Retina (tissue), 1 donor: ENCODE measurements at regions not wholly inside any gene's neighbourhood (a gene's known extent, or its start where the extent isn't known, plus 50 kb on each side); places are given as distances from the start of the nearest gene placed in this dataset.

Experiments
- DNase-seq: peaks from one replicate; pipeline ENCODE4 v3.0.0-alpha.2; 2016

DNA sequence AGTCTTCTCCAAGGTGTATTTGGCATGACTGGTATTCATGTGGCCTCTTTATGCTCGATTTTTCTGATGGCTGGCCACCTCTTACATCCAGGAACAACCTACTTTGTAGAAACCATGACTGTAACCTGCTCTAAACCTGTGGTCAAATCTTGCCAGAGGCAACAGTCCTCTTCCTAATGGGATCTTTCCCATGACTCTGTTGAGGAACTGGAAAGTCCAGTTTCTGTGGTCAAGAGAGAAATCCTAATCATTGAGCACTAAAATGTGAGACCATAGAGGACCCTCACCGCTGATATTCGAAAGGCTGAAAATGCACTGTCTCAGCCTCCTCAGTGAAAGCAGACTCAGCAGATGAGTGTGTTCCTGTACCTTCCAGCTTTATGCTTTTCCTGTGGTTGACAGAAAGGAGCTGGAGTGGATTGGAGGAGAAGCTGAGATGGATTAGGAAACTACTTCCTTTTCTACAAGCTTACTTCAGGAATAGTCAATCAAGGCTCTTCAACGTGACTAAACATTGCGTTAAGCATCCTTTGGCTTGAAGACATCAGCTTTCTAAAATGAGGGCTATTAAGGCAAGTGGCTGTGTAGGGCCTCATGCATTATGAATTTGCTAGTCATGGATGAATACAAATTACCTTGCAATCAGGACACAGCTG is 69.7 kb upstream of the DAPK1 start:
- DNase-seq: no peak

DNA sequence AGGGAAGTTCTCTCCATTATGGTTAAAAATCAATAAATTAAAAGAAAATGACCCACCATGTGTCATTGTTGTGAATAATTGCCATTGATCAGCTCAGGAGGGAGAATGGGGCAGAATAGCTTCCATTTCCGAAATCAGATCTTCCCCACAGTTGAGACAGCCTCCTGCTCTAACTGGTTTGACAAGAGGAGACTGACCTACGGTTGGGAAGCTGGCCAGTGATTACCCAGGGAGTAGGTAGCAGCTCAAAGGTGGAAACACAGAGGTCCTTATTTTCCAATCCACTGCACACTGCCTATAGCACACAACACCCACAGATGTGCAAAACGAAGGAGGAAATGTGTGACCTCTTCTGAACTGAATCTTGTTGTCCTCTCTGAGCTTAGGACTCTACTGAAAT is 69.0 kb upstream of the DAPK1 start:
- no peak for DNase-seq

DNA sequence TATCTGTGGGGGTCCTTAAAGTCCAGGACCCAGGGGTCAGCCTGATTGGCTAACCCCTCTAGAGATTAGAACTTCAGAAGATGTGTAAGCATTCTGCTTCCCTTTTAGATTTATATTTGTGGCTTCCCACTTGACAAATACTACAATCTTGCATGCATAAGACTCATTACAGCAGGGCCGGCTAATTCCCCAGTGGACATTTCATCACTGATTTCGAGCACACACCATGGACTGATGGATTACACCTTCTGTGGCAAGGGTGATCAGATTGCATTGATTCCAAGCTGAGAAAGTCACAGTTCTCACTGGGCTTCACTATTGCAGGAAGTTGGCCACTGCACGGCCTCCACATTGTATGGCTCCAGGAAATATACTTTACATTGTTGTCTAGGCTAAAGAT is 65.8 kb upstream of the DAPK1 start:
- no peak for DNase-seq

DNA sequence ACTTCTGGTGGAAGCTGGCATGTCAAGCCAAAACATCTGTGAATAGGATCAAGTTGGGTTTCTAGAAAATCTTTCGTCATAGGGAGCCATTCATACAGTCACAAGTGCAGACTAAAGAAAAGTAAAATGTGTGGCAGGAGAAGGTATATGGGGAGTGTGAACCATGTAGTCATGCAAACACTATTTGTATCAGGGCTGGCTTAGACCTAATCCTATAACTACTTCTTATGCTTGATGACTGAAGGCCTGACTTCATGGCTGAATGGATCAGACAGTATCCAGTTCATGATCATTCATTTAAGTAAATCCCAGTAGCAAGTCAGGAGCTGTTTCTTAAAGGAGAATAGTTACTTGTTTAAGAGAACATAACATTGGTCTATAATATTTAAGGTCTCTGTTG is 63.8 kb upstream of the DAPK1 start:
- no peak for DNase-seq

DNA sequence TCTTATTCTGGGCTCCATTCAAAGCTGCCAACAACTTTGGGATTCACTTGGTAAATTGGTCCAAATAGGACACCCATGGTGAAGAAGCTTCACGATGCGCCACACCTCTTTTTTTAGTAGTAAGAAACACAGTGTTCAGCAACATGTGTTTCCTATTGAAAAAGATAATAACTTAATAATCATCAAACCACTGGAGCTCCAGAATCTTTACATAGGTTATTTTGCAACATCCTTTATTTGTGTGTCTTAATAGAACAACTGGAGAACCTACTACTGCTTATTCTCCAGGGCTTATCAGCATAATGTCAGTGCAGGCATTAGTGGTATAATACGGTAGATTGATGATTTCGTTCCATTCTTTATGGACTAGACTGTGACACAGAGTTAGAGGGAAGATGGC is 63.3 kb upstream of the DAPK1 start:
- DNase-seq: no peak

DNA sequence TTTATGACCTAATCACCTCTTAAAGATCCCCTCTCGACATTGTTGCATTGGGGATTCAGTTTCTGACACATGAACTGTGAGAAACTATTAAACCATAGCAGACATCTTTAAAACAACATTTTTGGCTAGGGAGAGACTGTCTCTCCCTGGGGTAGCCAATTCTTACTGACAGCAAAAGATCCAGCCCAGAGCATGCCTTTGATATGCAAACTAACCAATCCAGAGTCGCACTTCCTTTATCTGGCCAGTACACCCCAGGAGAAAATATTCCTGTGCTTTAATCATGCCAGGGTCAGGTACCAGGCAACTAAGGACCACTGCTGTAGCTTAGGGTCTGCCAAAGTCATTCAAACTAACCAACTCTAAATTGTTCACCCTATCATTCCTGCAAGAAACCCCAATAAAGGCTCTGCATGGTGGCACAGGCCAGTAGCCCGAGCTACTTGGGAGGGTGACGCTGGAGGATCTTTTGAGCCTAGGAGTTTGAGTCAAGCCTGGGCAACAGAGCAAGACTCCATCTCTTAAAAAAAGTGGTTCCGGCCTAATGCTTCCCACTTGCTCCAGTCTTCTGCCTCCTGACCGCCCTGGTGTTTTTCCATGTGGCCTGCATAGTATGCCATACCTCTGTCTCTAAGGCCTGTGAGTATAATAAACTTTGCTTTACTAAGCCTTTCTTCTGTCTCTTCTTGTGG is 62.3 kb upstream of the DAPK1 start:
- DNase-seq: no peak

DNA sequence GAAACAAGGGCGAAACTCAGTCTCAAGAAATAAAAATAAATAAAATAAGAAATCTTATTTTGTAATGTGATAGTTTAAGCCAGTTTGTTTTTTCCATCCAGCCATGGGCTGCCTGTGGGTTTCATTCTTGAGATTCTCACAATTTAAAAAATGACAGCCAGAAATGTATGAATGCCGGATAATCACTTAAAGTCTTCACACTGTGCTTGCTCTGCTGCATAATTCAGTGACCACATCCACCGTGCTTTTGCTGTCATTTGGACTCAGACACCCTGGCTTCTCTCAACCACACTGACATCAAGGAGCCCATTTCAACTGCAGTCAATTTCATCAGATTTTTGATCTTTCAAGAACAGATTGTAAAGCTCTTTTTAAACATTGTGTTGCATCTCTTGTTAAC is 61.0 kb upstream of the DAPK1 start:
- DNase-seq: peak; percentile 8

DNA sequence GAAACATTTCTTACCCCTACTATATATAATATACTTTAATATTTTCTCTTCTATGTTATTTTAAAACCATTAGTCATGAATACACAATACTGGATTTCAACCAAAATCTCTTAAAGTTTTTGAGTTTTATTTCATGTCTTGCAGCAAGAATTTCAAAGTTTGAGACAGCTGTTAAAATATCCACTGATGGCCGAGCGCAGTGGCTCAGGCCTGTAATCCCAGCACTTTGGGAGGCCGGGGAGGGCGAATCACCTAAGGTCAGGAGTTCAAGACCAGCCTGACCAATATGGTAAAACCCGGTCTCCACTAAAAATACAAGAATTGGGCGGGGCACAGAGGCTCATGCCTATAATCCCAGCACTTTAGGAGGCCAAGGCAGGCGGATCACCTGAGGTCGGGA is 59.7 kb upstream of the DAPK1 start:
- no peak for DNase-seq

DNA sequence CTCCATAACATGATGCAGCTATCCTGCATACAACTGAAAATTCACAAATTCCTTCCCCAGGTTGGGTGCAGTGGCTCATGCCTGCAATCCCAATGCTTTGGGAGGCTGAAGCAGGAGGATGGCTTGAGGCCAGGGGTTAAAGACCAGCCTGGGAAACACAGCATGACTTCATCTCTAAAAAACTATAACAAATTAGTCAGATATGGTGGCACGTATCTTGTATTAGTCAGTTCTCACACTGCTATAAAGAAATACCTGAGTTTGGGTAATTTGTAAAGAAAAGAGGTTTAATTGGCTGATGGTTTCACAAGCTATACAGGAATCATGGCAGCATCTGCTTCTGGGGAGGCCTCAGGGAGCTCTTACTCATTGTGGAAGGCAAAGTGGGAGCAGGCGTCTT is 56.4 kb upstream of the DAPK1 start:
- no peak for DNase-seq

DNA sequence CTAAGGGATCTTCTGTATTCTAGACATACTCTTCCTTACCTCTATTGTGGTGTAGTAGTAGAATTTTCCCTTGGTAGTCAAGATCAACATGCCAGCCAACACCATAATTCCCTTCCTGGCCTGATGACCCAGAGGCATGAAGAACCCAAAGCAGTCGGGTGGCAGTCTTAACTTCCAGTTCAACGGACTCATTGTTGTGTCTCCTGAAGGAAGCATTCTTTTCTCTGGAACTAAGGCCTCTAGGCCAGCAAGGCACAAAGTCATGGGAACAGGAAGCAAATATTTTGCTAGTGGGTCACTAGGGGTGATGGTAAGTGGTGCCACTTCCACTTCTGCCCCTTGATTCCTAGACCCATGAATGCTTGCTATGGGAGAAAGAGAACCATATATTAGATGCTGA is 55.2 kb upstream of the DAPK1 start:
- DNase-seq: no peak

DNA sequence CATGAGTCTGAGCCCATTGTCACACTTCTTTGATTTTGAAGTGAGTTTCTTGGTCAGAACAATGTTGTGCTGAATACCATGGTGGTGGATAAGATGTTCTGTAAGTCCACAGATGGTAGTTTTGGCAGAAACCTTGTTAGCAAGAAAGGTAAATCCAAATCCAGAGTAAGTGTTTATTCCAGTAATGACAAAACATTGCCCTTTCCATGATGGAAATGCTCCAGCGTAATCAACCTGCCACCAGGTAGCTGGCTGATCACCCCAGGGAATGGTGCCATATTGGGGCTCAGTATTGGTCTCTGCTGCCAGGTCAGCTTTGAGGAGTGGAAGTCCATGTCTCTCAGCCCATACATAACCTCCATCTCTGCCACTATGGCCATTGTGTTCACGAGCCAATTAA is 54.7 kb upstream of the DAPK1 start:
- no peak for DNase-seq

DNA sequence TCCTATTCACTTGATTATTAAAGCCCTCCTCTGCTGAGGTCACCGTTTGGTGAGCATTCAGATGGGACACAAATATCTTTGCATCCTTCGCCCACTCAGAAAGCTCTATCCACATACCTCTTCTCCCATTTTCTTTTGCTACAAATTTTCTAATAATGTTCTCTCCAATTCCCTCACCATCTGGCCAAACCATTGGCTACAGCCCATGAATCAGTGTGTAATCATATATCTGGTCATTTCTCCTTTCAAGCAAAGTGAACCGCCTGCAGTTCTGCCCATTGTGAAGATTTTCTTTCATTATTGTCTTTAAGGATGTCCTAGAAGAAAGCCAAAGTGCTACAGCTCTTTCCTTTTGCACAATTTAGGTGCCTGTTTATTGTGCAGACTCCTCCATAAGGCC is 54.2 kb upstream of the DAPK1 start:
- no peak for DNase-seq

DNA sequence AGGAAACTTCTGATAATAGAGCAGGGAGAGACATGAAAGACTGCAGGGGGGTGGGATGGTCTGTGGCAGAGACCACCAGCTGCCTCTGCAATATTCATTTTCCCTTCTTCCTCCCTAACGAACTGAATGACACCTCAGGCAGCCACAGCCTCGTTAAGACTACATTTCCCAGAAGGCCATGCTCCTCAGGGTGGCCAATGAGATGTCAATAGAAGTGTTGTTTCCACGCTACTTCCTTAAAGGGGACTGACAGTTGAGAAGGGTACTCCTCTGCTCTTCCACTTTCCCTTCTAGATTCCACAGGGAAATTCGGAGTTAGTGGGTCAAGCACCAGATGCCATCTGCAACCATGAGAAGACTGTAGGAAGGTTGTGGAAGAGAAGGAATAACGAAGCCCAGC is 52.0 kb upstream of the DAPK1 start:
- peak; percentile 61 for DNase-seq

DNA sequence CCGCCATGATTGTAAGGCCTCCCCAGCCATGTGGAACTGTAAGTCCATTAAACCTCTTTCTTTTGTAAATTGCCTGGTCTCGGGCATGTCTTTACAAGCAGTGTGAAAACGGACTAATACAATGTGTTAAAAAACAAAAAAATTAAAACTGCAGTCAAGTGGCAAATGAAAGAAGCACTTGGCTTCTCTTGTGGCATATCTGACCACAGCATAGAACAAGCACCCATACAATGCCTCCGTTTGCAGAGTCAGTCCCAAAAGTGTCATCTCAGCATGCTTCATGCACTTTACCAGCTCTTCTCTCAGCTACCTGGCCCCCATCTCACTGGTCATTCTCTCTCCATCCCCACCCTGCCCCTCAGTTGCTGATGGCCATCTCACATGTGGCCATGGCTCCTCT is 51.1 kb upstream of the DAPK1 start:
- no peak for DNase-seq

DNA sequence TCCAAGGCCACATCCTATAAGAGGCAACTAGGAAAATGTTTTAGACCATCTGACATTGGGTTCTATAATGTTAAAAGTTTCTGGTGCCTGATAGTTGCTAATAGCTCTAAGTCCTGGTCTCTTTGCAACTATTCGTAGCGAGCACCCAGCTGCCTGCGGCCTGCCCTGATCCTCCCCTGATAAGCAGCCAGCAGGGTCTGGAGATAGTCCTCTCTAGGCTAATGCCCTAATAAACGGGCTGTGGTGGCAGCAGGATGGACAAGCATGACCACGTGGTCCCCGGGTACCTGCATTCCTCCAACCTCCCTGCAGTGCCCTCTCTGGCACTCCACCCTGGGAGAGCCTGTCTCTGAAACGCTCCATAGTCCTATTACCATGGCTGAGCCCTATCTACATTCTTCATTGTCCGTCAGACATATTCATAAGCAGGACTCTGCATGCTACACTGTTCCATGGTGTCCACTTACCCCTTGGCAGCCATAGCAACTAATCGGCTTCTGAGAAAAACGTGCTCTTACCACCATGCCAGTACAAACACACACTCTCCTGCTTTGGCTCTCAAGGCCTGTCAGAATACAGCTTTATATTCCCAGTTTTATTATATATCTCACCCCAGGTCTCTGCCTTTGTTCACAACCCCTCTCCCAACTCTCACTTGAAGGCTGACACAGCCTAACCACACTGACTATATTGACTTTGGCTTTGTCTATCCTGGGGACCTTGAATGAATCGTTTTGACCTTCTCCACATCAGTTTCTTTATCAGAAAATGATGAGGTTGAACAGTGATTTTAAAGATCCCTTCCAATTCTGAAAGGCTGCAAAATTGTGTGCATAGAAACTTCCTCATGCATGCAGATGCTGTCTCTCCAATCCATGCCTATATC is 49.9 kb upstream of the DAPK1 start:
- DNase-seq: no peak
